Stimulated activated CD4-positive, alpha-beta T cell treated with anti-CD3 and anti-CD28 coated beads, TNF-alpha, amount 100 ng/mL, for 4 hours (primary cell): ENCODE measurements at regions not wholly inside any gene's neighbourhood (a gene's known extent, or its start where the extent isn't known, plus 50 kb on each side); places are given as distances from the start of the nearest gene placed in this dataset.
"Not testable (repeated sequence)": the region's sequence is repeated elsewhere in the genome, so short reads cannot be mapped to it uniquely, and the experiment has no call there.

Experiments
- DNase-seq, 3 experiments: peaks; one replicate each; pipeline ENCODE4 v3.0.0-alpha.2; 2020; ENCODE audit warnings: low read depth in 3 of 3

DNA sequence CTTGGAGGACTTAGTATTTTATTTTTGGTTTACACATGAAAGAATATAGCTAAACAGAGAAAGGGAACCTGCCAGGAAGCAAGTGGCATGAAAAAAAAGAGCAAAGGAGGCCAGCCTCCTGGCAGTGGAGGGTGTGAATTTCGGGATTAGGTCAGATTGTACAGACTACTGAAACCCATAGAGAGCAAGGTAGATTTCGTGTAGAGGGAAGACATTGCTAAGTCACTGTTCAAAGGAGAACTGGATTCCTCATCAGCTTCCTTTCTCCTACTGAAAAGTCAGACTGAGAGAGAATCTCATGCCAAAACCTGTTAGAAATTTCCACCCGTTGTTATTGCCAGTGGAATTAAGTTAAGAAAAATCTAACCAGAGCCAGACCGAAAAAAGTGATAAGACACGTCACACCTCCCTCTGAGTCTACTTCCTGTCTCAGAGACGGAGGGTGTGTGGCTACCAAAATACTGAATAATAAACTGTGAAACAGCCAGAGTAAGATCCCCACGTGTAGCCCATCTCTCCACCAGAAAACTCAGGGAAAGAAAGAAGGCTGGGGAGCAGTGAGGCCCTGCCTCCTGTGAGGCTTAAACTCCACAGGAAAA lies 118.8 kb downstream of the SKIDA1 start:
- DNase-seq: no peak

GRCh38 chr10:21405981-21406380 lies 119.5 kb downstream of the SKIDA1 start:
- no peak for DNase-seq

GRCh38 chr10:21403256-21404015 lies 122.0 kb downstream of the SKIDA1 start:
- no peak for DNase-seq

GRCh38 chr10:21402606-21403083 lies 122.8 kb downstream of the SKIDA1 start:
- no peak for DNase-seq

- DNase-seq: no peak
These were observed 124.3 kb downstream of the SKIDA1 start for GRCh38 chr10:21401196-21401595.

DNA sequence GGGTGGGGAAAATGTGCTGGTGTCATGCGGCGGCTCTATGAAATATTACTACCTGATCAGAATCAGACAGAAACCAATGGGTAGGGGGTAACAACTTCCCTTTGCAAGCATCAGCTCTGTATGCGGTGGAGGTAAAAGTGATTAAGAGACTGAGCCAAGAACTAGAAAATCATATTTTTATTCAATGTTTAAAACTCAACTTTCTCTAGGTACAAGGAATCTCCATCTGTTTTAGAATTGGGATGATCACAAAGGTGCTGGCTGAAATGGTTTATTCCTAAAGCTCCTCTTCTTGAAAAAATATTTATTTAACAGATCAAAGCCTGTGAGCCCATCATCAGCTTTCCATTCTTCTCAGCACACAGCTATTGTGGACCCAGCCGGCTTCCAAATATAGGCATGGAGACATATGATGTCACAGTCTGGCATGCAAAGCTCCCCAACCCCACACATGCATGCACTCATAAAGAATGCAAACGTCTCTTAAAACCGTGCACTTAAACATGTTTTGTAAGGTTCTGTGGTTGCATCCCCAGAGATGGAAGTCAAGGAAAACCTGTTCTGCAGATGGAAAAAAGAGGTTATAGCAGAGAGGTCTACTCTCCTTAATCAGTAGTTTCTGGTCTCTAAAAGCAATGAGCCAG lies 126.0 kb downstream of the SKIDA1 start:
- no peak for DNase-seq

DNA sequence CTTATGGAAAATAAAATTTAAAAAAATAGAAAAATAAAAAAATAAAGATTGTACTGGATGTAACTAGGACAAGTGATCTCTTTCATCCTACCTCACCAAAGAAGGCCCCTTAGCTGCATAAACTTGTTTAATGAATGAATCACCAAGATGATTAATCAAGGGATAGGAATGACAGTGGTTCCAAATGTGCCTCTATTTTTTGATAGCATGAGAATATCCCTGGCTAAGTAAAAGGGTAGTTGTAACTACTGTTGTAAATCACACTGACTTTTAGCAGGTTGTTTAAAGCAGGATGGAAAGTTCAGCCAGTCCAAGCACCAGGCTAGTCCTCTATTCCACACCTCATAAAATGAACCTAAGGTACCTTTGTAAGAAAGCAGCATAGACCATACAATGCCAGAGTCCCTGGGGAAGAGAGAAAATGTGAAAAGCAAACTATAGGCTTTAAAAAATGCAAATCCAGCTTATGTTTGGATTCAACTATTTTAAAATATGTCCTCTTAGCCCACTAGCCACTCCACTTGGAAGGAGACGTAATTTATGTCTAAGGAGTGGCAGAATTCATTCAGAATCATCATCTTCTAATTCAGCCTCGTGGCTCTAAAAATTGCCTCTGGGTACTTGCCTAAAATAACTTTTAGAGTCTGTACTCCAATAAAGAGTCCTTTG lies 126.8 kb downstream of the SKIDA1 start:
- DNase-seq: no peak

GRCh38 chr10:21396889-21397288 lies 128.6 kb downstream of the SKIDA1 start:
- DNase-seq: no peak

DNA sequence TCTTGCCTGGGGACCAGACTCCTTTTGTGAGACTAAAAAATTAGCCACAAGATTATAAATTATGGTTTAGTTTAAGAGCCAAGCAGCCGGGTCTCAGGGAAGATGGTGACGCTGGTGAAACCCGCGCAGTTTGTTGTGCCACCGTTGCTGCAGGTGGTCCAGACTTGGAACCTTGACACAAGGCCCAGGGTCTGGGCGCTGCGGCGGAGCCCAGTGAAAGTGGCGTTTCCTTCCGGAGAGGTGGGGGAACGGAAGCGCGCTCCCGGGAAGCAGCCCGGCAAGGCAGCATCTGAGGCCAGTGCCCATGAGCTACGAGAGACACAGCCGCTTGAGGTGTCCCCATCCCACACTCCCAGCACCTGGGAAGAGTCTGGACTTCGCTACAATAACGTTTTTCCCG lies 131.6 kb downstream of the SKIDA1 start:
- no peak for DNase-seq

DNA sequence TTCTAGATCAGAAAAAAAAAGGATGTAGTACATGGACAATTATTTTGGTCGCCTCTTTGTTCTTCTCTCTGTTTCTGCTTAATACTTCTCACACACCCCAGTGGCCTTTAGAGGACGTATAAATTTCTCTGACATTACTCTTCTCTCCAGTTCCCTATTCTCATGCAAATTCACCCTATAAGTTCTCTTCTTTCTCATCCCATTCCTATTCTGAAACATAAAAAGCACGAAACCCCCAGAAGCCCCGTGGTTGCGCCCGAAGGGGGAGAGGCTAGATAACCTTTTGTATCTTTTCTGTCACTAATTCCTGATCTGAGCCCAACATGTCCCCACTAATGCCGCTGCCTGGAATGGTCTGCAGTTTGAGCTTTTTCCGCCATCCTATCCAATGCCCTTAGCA lies 136.9 kb downstream of the SKIDA1 start:
- DNase-seq: no peak

GRCh38 chr10:21387868-21388267 lies 137.6 kb downstream of the SKIDA1 start:
- no peak for DNase-seq

DNA sequence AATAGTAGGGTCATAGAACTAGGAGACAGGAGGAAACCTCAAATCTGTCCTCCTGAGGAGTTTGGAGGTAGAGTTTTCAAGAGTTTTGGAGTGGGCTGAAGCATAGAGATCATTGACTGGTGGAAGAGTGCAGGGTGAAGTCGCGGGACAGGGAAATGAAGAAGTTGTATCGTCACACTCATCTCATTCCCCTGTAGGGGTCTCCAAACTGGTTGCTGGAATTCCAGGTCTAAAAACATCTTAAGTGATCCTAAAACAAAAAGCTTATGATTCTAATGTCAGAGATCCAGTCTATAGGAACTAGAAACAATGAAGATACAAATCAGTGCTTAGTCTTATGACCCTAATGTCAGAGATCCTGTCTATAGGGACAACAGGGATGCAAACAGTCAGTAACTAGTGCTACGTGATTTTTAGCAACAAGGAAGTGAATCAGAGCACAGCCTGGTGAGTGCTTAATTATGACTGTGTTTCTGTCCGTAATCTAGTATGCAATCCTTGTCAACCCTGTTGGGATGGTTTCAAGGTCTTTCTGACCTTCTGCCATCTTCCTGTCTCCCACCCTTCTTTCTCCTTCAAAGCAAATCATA lies 139.4 kb downstream of the SKIDA1 start:
- no peak for DNase-seq

- no peak for DNase-seq
These were observed 139.9 kb downstream of the SKIDA1 start for GRCh38 chr10:21385536-21385935.

DNA sequence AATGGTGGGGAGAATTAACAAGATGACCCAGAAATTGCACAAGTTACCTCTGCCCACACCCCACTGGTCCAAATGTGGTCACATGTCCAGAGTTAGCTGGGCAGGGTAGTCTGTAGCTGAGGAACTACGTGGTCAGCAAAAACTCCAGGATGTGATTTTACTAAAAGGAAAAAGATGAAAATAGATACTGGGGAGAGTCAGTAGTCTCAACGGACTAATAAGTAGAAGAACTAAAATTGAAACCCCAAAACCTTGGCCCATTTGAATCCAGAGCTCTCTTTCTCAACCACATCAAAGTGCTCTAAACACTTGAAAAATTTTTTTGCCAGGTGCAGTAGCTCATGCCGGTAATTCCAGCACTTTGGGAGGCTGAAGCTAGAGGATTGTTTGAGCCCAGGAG lies 146.3 kb downstream of the SKIDA1 start:
- DNase-seq: no peak

- not testable (repeated sequence) for DNase-seq
These were observed 150.2 kb downstream of the SKIDA1 start for GRCh38 chr10:21375274-21375673.

DNA sequence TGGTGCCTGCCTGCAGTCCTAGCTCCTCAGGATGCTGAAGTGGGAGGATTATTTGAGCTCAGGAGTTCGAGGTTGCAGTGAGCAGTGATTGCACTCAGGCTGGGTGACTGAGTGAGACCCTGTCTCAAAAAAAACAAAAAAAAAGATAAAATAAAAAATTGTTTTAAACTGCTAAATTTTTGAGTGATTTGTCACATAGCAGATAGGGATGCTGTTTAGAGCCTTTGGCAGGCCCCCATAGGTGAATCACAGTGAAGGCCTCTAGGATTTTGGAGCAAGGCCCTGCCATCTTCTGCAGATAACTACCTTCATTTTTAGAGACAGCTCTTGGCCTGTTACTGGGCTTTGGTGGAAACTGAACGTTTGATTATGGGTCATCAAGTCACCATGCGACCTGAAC lies 151.6 kb downstream of the SKIDA1 start:
- not testable (repeated sequence) for DNase-seq

- DNase-seq: peak in 1 of 3 experiments; percentile 1
These were observed 152.7 kb downstream of the SKIDA1 start for GRCh38 chr10:21372651-21373410.

DNA sequence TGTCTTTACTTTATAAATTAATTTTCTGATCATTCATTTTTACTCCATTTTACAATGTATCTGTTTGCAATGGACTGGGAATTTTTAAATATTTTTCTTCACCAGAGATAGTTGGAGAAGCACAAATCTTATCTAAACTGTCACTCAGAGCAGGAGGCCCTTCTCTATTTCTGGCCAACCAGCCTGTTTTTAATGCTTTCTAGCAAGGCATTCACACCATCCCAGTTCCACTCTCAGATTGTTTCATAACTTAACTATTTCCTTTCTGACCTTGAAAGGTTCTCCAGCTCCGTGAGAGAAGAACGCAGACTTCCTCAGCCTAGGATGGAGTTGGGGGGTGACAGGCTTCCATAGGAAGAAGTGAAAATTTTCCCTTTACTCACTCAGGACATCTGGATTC lies 155.8 kb downstream of the SKIDA1 start:
- no peak for DNase-seq

GRCh38 chr10:21368728-21369425 lies 156.6 kb downstream of the SKIDA1 start:
- no peak for DNase-seq

- DNase-seq: no peak
These were observed 157.4 kb downstream of the SKIDA1 start for GRCh38 chr10:21368022-21368582.
